NCI-H748 (cell line): ENCODE measurements at regions not wholly inside any gene's neighbourhood (a gene's known extent, or its start where the extent isn't known, plus 50 kb on each side); places are given as distances from the start of the nearest gene placed in this dataset.
A peak's percentile ranks its signal among the peaks of the same experiment; 100 is the strongest.
"Not testable (repeated sequence)": the region's sequence is repeated elsewhere in the genome, so short reads cannot be mapped to it uniquely, and the experiment has no call there.

ENCODE experiments used
- DNase-seq: peaks from one replicate; lab custom pipeline; 2025; ENCODE audit not compliant: unreplicated experiment; lab: John Stamatoyannopoulos, UW

DNA sequence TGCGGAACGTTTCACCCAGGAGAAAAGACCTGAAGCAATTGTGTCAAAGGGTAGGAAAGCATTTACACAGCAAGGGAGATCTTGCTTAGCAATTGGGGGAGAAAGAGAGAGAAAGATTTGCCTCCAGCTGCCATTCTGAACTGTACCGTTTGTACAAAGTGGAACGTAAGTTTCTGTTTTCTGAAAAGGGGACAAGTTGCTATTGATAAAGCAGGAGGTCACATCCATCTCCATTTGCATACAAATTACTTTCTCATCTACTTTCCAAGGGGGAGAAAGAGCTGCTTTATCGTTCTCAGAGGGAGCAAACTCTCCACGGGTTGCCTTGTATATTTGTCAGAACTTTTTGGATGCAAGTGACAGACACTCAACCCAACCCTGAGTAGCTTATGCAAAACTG lies 92.0 kb upstream of the CARD11 start:
- DNase-seq: no peak

DNA sequence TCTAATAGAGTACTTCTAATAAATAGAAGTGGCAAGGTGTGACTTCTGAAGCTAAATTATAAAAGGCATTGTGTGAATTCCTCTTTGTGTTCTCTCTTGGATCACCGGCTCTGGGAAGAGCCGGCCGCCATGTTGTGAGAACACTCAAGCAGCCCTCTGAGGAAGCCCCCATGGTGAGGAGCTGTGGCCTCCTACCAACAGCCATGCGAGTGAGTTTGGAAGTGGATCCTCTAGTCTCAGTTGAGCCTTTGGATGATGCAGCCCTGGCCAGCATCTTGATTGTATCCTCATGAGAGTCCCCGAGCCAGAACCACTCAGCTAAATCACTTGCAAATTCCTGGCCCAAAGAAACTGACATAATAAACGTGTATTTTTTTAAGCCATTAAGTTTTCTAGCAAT lies 94.5 kb upstream of the CARD11 start:
- DNase-seq: no peak

DNA sequence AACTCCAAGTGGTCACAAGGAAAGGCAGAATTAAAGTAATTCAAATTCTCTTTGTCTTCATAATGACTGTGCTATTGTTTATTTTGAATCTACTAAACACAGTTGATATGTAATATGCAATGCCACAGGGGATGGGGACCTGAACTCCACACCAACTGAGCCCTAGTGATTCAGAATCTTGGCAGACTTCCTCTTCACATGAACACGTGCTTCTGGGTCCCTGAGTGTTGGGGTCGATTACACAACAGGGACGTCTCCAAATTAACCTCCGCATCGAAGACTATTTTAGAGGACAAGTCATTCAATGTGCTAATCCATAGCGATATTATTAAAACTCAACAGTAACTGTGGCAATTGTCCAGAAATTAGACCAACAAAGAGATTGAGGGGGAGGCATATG lies 95.3 kb upstream of the CARD11 start:
- no peak for DNase-seq

DNA sequence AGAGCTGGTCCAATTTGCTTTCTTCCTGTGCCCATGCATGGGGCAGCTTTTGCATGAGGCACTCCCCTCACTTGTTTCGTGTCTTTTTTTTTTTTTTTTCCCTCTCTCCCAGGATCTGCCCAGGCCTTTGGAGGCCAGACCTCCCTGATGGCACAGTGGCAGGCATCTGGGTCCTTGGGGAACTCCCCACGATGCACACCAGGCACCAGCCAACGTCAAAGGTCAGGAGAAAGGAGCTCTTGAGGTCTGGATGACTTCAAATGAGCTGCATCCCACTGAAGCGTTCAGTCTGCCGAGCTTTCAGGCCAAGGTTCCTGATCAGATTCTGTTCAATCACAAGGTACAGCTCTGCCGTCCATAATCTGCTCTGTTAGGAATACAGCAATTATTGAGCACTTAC lies 97.2 kb upstream of the CARD11 start:
- DNase-seq: no peak

DNA sequence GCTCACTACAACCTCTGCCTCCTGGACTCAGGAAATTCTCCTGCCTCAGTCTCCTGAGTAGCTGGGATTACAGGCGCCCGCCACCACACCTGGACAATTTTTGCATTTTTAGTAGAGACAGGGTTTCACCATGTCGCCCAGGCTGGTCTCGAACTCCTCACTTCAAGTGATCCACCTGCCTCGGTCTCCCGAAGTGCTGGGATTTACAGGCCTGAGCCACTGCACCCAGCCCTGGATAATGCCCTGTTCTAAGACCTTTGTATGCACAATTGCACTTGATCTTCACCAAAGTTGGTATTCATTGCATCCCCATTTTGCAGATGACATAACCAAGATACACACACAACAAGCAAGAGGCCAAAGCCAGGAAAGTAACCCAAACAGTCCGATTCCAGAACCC lies 97.7 kb upstream of the CARD11 start:
- DNase-seq: no peak

DNA sequence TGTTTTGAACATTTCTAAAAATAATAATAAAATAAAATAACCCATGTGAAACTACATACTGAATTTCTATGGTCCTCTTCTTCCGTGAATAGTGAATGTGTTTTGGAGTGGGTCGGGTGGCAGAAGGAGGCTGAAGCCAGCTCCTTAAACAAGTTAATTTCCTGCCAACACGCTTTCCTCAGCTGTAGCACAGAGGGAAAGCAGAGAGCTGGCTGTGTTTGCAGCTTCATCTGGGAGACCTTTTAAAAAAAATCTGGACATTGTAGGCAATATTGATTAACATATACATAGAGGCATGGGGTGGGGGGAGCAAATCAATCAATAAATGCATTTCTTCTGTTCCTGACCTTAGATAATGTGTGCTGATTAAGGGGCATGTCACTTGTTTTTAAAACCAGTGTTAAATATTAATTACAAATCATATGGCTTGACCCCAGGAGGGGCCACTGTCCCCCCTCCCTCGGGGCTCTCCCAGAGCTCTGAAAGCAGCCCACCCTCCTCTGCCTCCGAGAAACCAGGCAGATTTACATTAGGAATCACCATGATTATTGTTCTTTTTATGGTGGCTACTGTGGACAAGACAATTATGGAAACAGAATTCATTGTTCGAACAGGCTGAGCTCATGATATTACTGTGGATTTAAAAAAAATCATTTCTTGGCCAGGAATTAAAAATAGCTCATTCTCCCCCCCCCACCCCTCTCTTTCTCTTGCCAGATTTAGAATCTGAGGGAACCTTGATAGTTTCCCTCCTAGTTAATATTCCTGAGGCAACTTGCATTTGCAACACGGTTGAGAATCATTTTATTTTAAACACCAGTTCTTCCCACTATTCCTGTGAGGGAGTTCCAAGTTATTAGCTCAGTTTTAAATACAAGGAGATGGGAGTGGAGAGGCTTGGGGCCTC lies 100.5 kb upstream of the CARD11 start:
- peak; percentile 32 for DNase-seq

DNA sequence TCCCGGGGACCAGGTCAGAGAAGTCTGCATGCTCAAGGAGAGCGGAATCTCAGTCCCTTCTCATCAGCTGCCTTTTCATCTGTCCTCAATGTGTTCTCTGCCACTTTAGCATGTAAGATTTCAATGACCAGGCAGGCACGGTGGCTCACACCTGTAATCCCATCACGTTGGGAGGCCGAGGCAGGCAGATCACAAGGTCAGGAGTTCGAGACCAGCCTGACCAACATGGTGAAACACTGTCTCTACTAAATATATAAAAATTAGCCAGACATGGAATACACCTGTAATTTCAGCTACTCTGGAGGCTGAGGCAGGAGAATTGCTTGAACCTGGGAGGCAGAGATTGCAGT lies 101.1 kb upstream of the CARD11 start:
- not testable (repeated sequence) for DNase-seq

DNA sequence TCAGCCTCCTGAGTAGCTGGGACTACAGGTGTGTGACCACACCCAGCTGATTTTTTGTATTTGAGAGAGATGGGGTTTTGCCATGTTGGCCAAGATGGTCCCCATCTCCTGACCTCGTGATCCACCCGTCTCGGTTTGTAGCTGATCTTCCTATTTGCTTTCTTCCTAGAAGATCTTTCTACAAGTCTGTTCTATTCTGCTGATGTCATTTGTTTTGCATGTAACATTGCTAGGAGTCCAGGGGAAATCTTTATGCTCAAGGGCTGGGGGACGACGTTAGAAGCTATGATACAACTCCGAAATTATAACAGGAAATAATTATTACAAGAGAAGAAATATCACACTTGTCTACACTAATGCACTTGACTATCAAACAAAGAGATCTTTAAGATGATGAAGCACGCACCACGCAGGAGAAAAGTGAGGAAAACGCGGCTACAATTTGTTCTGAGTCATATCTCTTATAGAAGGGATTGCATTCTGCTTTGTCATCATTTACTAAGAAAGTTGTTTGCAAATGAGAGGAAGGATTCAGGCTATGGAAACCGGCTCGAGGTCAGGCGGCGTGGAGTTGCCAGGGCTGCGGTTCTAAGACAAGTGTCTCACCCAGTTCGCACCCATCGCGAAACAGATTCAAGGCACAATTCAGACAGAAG lies 103.0 kb upstream of the CARD11 start:
- DNase-seq: no peak

DNA sequence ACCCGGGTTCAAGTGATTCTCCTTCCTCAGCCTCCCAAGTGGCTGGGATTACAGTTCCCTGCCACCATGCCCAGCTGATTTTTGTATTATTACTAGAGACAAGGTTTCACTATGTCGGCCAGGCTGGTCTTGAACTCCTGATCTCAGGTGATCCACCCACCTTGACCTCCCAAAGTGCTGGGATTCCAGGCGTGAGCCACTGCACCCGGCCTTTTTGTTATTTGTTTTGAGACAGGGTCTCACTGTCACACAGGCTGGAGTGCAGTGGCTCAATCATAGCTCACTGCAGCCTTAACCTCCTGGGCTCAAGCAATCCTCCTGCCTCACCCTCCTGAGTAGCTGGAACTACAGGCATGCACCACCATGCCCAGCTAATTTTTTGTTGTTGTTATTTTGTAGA lies 104.8 kb upstream of the CARD11 start:
- DNase-seq: not testable (repeated sequence)

DNA sequence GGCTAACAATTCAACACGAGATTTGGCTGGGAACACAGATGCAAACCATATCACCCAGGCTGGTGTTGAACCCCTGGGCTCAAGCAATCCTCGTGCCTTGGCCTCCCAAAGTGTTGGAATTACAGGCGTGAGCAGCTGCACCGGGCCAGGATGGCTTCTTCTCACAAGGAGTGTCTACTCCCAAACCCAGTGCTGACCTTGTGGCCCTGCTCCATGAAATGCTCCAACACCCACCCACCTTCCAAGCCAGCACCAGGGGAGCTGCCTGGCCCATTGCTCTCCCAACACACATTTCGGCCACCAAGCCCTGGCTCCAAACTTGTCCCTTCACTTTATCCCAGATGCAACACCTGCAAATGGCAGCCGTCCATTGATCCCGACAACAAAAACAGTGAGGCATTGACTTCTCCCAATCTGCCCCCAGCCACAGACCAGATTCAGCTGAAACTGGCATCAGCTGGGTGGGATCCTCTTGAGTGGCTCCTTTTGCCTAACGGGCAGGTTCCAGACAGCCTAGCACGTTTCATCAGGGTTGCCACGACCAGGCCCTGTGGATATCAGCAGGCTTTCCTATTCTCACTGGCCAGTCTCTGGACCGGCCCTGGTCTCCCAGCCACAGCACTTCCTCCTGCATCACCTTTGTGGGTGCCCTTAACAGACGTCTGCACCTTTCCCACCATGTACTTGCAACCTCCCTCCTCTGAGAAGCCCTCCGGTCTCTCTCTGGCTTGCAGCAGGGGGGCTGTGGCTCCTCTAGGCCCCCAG lies 105.7 kb upstream of the CARD11 start:
- DNase-seq: no peak

DNA sequence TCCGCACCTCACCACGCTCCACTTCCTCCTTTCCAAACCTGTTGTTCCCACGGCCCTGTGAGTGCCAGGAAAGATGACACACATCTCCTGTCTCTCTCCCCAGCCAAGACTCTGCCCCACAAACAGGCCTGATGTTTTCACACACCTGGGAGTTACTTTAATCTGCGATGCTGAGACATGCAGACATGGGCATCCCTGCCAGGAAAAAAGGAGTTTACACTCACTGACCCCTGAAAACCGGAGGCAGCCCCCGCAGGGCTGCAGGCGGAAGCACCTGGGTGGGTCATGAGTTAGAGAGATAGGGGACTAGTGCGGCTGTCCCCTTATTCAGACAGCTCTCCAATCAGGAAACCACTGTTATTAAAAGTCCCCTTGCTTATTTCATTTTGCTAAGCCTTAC lies 106.4 kb upstream of the CARD11 start:
- no peak for DNase-seq

DNA sequence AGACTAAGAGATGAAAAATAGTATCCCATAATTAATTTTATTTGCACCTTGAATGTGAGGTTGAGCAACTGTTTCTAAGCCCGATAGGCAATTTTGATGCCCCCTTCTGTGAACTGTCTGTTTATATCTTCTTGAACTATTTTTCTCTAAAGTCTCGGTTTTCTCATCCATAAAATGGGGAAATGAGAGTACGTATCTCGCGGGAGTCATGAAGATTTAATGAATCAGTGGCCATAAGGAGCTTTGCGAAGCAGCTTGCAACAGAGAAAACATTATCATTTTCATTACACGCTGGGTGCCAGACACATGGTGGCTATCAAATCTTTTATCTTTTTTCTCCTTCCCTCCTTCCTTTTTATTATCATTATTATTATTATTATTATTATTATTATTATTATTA lies 108.1 kb upstream of the CARD11 start:
- DNase-seq: no peak

DNA sequence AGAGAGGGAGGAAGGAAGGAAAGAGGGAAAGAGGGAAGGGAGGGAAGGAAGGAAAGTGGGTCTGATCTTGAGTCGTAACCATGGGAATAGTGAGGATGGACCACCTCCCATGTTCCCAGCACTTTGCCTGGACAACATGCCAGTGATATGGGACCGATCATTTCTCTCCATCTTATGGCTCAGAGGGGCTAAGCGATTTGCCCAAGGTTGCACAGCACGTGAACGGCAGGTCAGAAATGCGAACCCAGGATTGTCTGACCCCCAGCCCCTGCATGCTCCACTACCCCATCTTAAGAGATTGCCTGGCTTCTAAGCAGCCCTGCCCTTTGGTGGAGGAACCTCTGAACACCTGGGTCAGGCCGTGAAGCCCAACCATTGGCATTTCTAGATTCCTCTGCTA lies 109.0 kb upstream of the CARD11 start:
- DNase-seq: no peak

DNA sequence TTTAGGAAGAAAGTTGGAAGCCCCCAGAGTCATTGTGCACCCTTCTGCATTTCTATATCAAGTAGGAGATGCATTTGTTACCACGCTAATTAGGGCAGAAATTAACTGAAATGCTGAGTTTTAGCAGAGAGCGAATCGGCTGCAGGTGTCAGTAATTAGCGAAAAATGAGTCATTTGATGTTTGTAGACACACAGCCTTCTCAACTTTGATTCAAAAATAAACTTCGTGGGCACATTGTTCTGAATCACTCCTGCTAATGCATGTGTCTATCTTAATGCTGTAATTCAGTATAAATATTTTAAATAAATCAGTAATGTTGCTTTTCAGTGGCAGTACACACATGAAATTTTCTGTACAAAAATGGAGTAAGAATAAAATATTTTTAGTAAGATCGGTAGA lies 109.5 kb upstream of the CARD11 start:
- no peak for DNase-seq

DNA sequence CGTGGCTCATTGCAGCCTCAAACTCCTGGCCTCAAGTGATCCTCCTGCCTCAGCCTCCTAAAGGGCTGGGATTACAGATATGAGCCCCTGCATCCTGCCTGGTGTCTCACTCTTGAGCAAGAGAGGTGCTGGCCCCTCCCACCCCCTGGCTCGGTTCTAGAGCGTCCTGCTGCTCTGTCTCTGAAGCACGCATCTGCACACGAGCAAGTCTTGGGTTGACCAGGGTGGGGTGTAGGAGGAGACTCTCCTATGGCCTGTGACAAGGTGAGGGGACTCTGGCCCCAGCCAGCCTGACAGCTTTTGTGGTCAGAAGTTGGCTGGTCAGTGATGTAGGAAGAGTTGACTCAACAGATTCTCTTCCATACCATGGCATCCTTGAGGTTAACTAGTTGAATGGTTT lies 110.7 kb upstream of the CARD11 start:
- no peak for DNase-seq

DNA sequence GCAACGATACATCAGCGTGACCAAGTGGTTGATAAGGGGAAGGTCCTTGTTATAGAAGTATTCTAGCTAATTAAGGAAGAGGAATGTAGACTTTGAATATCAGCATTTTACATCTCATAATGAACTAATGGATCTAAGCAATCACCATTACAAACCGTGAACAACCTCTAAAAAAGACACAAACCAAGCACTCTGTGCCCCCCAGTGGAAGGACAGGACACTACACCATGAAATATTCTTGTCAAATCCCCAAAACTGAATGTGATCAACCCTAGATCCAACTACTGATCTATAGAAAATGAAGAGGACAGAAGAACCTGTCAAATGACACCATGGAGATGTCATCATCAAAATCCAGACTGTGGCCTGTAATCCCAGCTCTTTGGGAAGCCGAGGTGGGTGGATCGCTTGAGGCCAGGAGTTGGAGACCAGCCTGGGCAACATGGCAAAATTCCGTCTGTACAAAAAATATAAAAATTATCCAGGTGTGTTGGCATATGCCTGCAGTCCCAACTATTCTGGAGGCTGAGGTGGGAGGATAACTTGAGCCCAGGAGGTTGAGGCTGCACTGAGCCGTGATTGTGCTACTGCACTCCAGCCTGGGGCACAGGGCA lies 111.3 kb upstream of the CARD11 start:
- peak; percentile 56 for DNase-seq

DNA sequence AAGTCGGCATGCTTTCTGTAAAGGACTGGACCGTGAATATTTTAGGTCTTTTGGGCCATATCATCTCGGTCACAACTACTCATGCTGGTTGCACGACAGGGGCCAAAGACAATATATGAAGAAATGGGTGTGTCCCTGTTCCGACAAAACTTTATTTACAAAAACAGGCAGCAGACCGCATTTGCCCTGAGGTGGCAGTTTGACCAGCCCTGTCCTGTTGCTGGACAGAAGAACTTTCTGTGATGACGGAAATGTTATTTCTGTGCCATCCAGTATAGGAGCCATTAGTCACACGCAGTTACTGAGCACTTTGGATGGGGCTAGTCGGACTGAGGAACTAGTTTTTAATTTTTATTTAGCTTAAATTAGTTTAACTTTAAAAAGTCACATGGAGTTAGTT lies 112.8 kb upstream of the CARD11 start:
- DNase-seq: no peak

DNA sequence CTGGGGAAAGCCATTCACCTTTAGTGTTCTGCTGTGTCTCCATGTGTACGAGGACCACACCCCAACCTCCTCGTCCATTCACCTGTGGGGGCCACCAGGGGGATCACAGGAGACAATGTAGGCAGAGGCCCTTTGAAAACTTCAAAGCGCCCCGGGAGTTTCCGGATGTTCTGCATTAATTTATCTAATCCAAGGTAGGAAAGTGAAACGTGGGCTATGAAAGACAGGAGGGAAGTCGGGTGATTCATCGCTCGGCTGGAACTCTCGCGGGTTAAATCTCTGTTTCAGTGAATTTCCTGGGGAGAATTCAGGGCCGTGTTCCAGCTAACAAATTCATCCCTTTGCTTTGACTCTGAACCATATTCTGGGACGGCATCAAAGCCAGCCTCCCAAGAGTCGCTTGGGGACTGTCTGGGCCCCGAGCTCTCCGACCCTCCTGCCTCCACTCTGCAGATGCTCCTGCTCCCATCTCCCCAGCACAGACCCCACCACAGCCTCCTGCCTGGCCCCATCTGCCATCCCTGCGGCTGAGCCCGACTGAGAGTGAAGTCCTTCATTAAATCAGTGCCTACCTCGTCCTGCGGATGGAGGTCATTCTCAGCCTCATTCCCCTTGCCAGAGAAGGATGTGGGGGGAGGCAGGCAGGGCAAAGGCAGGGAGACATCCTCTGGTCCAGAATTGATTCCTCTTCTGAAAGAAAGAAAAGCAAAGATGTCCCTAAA lies 114.1 kb upstream of the CARD11 start:
- no peak for DNase-seq

DNA sequence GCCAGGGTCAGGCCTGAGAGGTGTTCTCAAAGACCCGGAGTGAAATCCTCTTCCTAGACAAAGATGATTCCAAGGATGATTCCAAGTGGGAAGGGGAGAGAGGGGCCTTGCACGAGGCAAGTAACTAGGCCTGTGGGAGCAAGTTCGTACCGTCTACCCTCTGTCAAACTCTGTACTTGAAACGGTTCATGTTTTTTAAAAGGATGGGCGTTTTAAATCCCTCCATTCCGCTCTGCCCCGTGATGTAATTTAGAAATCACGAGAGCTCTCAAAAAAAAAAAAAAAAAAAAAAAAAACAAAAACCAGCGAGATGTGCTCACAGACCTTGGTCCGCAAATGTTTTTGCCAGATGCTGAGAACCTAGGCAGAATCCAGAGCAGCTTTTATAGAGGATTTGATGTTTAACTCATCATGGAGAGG lies 114.7 kb upstream of the CARD11 start:
- no peak for DNase-seq

DNA sequence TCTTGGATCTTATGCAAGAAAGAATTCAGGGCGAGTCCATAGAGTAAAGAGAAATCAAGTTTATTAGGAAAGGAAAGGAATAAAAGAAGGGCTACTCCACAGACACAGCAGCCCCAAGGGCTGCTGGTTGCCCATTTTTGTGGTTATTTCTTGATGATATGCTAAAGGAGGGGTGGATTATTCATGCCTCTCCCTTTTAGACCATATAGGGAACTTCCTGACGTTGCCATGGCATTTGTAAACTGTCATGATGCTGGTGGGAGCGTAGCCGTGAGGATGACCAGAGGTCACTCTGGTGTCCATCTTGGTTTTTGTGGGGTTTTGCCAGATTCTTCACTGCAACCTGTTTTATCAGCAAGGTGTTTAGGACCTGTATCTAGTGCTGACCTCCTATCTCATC lies 115.4 kb upstream of the CARD11 start:
- no peak for DNase-seq

DNA sequence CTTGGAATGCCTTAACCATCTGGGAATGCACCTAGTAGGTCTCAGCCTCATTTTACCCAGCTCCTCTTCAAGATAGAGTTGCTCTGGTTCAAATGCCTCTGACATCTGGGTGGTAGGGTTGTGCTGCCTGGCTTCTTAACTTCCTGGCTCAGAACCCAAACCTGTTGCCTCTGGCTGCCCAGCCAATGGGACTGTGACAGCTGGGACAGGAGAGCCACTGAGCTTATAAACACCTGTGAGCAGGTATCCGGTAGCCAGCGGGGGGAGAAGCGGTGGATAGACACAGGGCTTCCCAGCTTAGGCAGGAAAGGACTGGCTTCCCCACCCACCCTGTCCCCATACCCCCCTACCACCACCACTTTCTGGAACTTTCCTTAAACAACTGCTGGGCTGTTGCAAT lies 115.8 kb upstream of the CARD11 start:
- no peak for DNase-seq
